Hypothalamus (tissue), 51 donors: ENCODE measurements at regions not wholly inside any gene's neighbourhood (a gene's known extent, or its start where the extent isn't known, plus 50 kb on each side); places are given as distances from the start of the nearest gene placed in this dataset.
"Not testable (repeated sequence)": the region's sequence is repeated elsewhere in the genome, so short reads cannot be mapped to it uniquely, and the experiment has no call there.

Source experiments
- DNase-seq, 51 donors: peaks; one replicate each; lab custom pipeline; 2025; lab: John Stamatoyannopoulos, UW

- DNase-seq = no peak
Measured at GRCh38 chr17:45645330-45645729, 138.8 kb upstream of the CRHR1 start.

- peak in 1 of 51 donors; percentile 5 for DNase-seq
Measured at GRCh38 chr17:45646288-45646988, 137.7 kb upstream of the CRHR1 start.

GRCh38 chr17:45648642-45649041 lies 135.5 kb upstream of the CRHR1 start:
- DNase-seq = no peak

- DNase-seq = no peak
Measured at GRCh38 chr17:45649796-45650195, 134.3 kb upstream of the CRHR1 start.

GRCh38 chr17:45650561-45650960 lies 133.6 kb upstream of the CRHR1 start:
- DNase-seq = peak in 1 of 51 donors; percentile 6

- DNase-seq = no peak
Measured at GRCh38 chr17:45651145-45651709, 132.9 kb upstream of the CRHR1 start.

- DNase-seq = no peak
Measured at GRCh38 chr17:45653616-45654015, 130.5 kb upstream of the CRHR1 start.

GRCh38 chr17:45656527-45657181 lies 127.5 kb upstream of the CRHR1 start:
- no peak for DNase-seq

- no peak for DNase-seq
Measured at GRCh38 chr17:45660474-45660873, 123.6 kb upstream of the CRHR1 start.

- DNase-seq = no peak
Measured at GRCh38 chr17:45662432-45662831, 121.7 kb upstream of the CRHR1 start.

GRCh38 chr17:45663772-45664171 lies 120.3 kb upstream of the CRHR1 start:
- DNase-seq = no peak

- no peak for DNase-seq
Measured at GRCh38 chr17:45664921-45665320, 119.2 kb upstream of the CRHR1 start.

- no peak for DNase-seq
Measured at GRCh38 chr17:45666046-45666600, 118.0 kb upstream of the CRHR1 start.

GRCh38 chr17:45666641-45667040 lies 117.5 kb upstream of the CRHR1 start:
- no peak for DNase-seq

GRCh38 chr17:45667591-45668171 lies 116.4 kb upstream of the CRHR1 start:
- peak in 1 of 51 donors; percentile 42 for DNase-seq

- no peak for DNase-seq
Measured at GRCh38 chr17:45668316-45668715, 115.8 kb upstream of the CRHR1 start.

- DNase-seq = no peak
Measured at GRCh38 chr17:45672301-45672700, 111.8 kb upstream of the CRHR1 start.

GRCh38 chr17:45672792-45673191 lies 111.3 kb upstream of the CRHR1 start:
- DNase-seq = no peak

- DNase-seq = not testable (repeated sequence)
Measured at GRCh38 chr17:45673759-45674158, 110.4 kb upstream of the CRHR1 start.

- DNase-seq = no peak
Measured at GRCh38 chr17:45675012-45675411, 109.1 kb upstream of the CRHR1 start.

GRCh38 chr17:45675892-45676291 lies 108.2 kb upstream of the CRHR1 start:
- no peak for DNase-seq
